ENCODE measurements at regions not wholly inside any gene's neighbourhood (a gene's known extent, or its start where the extent isn't known, plus 50 kb on each side); places are given as distances from the start of the nearest gene placed in this dataset.

GRCh38 chr12:115044073-115044472, 360.1 kb upstream of the TBX3 start:
- DNase-seq: no peak

GRCh38 chr12:115043079-115043478, 359.1 kb upstream of the TBX3 start:
- DNase-seq: no peak

- DNase-seq: no peak
Measured at GRCh38 chr12:115042341-115042740, 358.4 kb upstream of the TBX3 start.

GRCh38 chr12:115037830-115038229, 353.9 kb upstream of the TBX3 start:
- no peak for DNase-seq

GRCh38 chr12:115035535-115036107, 351.6 kb upstream of the TBX3 start:
- no peak for DNase-seq

- DNase-seq: no peak
Measured at GRCh38 chr12:115032521-115032920, 348.5 kb upstream of the TBX3 start.

GRCh38 chr12:115030017-115030416, 346.0 kb upstream of the TBX3 start:
- DNase-seq: no peak

GRCh38 chr12:115024531-115024930, 340.6 kb upstream of the TBX3 start:
- no peak for DNase-seq

- DNase-seq: no peak
Measured at GRCh38 chr12:115023279-115024265, 339.6 kb upstream of the TBX3 start.

GRCh38 chr12:115020091-115020490, 336.1 kb upstream of the TBX3 start:
- no peak for DNase-seq

- DNase-seq: no peak
Measured at GRCh38 chr12:115017346-115017745, 333.4 kb upstream of the TBX3 start.

GRCh38 chr12:115013236-115013981, 329.4 kb upstream of the TBX3 start:
- DNase-seq: no peak

GRCh38 chr12:115012861-115013235, 328.9 kb upstream of the TBX3 start:
- no peak for DNase-seq

GRCh38 chr12:115011703-115012102, 327.7 kb upstream of the TBX3 start:
- DNase-seq: no peak

- DNase-seq: no peak
Measured at GRCh38 chr12:115010324-115010995, 326.5 kb upstream of the TBX3 start.

- DNase-seq: no peak
Measured at GRCh38 chr12:115008929-115009328, 325.0 kb upstream of the TBX3 start.

GRCh38 chr12:115004470-115005146, 320.6 kb upstream of the TBX3 start:
- DNase-seq: no peak

- no peak for DNase-seq
Measured at GRCh38 chr12:115002434-115002833, 318.5 kb upstream of the TBX3 start.

- no peak for DNase-seq
Measured at GRCh38 chr12:115001571-115002180, 317.7 kb upstream of the TBX3 start.

GRCh38 chr12:115000038-115000437, 316.1 kb upstream of the TBX3 start:
- no peak for DNase-seq

- no peak for DNase-seq
Measured at GRCh38 chr12:114998750-114999128, 314.8 kb upstream of the TBX3 start.

- no peak for DNase-seq
Measured at GRCh38 chr12:114998118-114998749, 314.3 kb upstream of the TBX3 start.

Data from COR-L47 (cell line).